GM12872 (cell line): ENCODE measurements at regions not wholly inside any gene's neighbourhood (a gene's known extent, or its start where the extent isn't known, plus 50 kb on each side); places are given as distances from the start of the nearest gene placed in this dataset.

Source experiments
- CTCF ChIP-seq: IDR thresholded peaks from 3 replicates; pipeline ENCODE4 v1.5.1; 2011; ENCODE audit warnings: low read depth, mild to moderate bottlenecking, low read length, moderate library complexity; ENCODE audit not compliant: insufficient read depth

DNA sequence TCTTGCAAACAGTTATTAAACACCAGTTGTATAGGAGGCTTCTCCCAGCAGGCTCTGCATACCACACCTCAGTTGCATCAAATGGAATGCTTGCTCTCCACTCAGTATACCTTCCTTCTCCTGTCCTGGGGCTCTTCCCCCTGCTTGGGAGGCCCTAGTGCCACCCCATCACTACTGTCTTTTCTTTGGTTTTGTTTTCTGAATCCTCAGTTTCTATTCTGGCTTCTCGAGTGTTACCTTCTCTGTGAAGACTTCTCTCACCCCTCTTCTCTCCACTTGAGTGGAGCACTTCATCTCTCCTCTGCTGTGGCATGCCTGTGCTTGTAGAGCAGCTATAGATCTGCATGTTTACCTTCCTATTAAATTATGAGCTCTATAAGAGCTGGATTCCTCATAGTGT lies 75.7 kb upstream of the TPRG1 start:
- no peak for TF ChIP-seq CTCF

GRCh38 chr3:189099031-189099471 lies 72.7 kb upstream of the TPRG1 start:
- no peak for TF ChIP-seq CTCF

- TF ChIP-seq CTCF = no peak
These were observed 72.1 kb upstream of the TPRG1 start for GRCh38 chr3:189099505-189100290.

DNA sequence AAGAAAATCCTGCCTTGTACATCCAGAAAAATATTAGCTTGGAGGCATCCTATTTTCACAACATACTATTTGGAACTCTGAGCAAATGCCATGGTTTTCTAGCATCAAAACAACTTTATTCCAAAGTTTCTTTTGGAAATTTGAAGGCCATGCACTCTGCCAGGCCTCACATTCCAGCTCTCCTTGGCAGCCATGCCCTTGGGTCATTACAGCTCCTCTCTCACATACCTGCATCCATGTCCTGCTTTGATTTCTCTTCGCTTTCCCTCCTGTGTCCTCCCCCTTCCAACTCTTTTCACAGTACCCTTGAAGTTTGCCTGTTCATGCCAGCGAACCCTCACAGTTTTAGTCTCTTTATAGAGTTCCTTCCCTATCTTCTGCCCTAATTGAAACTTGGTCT lies 70.9 kb upstream of the TPRG1 start:
- no peak for TF ChIP-seq CTCF

GRCh38 chr3:189101594-189101993 lies 70.2 kb upstream of the TPRG1 start:
- no peak for TF ChIP-seq CTCF

DNA sequence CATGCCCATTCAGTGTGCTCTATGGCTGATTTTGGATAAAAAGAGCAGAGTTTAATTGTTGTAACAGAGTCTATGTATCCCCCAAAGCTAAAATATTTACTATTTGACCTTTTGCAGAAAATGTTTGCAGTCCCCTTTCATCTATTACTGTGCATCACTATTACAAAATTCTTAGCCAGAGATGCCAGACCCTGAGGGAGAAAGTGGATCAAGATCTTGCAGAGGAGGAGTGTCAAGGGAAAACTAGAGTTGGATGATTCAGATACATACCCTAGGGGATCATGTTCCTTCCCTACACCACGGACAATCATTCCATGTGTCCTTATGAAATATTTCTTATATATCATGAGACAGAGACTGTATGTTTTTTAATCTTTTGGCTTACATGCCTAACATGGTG lies 68.6 kb upstream of the TPRG1 start:
- TF ChIP-seq CTCF = no peak

DNA sequence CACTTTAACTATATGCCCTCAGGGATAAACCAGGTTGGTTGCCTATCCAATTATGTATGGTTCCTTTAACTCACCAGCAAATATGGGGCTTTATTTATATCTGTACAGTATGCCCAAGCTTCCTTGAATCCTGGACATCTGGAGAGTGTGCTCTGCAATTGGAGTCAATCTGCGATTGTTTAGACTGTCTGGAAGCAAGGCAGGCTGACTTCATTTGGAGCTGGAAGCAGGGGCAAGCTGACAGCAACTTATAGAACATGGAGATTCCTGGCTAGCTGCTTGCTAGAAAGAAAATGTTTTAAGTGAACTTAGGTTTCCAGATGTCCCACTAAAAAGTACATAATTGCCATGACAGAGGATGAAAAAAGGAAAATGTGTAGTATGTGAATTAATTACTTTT lies 63.7 kb upstream of the TPRG1 start:
- no peak for TF ChIP-seq CTCF
